Kidney (tissue), 13 donors: ENCODE measurements at regions not wholly inside any gene's neighbourhood (a gene's known extent, or its start where the extent isn't known, plus 50 kb on each side); places are given as distances from the start of the nearest gene placed in this dataset.

Experiments
- DNase-seq, 5 donors: peaks; one replicate each; pipeline ENCODE4 v3.0.0-alpha.2; 2013 to 2020
- FAIRE-seq: peaks from 2 replicates; lab custom pipeline; 2012; peaks lifted over from hg19 to GRCh38; lab: Jason Lieb, UNC
- H3K27ac ChIP-seq, 2 donors: one replicate each; pipeline ENCODE4 v1.7.0; 2013; ENCODE audit warnings: low read depth in 2 of 2, low read length in 2 of 2, inconsistent platforms in 1 of 2
- H3K27me3 ChIP-seq: one replicate; pipeline ENCODE4 v1.7.1; 2013; ENCODE audit warnings: low read length, inconsistent platforms; ENCODE audit not compliant: control insufficient read depth, insufficient read depth
- H3K36me3 ChIP-seq, 3 donors: one replicate each; pipeline versions ENCODE4 v1.7.0 to v1.7.1; 2013; ENCODE audit warnings: low read length in 3 of 3, control low read depth in 1 of 3, inconsistent platforms in 1 of 3; ENCODE audit not compliant: insufficient read depth in 3 of 3, control insufficient read depth in 2 of 3
- H3K4me1 ChIP-seq, 3 donors: one replicate each; pipeline versions ENCODE4 v1.7.0 to v1.7.1; 2013; ENCODE audit warnings: low read length in 3 of 3, inconsistent platforms in 1 of 3, low read depth in 1 of 3; ENCODE audit not compliant: control insufficient read depth in 2 of 3, insufficient read depth in 2 of 3
- H3K4me3 ChIP-seq, 3 donors: one replicate each; pipeline versions ENCODE4 v1.7.0 to v1.8.1; 2013; ENCODE audit warnings: low read length in 3 of 3, control low read depth in 1 of 3, inconsistent platforms in 1 of 3
- H3K9ac ChIP-seq, 3 donors: one replicate each; pipeline versions ENCODE4 v1.7.0 to v1.7.1; 2013; ENCODE audit warnings: low read length in 3 of 3, control low read depth in 1 of 3, inconsistent platforms in 1 of 3
- H3K9me3 ChIP-seq, 3 donors: one replicate each; pipeline versions ENCODE4 v1.7.0 to v1.7.1; 2013; ENCODE audit warnings: low read length in 3 of 3, control low read depth in 1 of 3, inconsistent platforms in 1 of 3; ENCODE audit not compliant: control insufficient read depth in 2 of 3, insufficient read depth in 1 of 3
- intact Hi-C: fragments of 100-400 bp; cut with DNase I; formaldehyde crosslinking; loops from one replicate; pipeline ENCODE4 v1.11.1; 2022
- TF ChIP-seq, protein P1 (sequence below): IDR thresholded peaks from 3 replicates; pipeline ENCODE4 v1.5.1; 2012; ENCODE audit warnings: mild to moderate bottlenecking, moderate library complexity, borderline replicate concordance; ENCODE audit not compliant: insufficient read depth; ENCODE audit errors: extremely low read depth
- donor health status: control.
- donor health status: control.
- donor health status: control.
- donor health status: control.
- donor health status: control.
- donor health status: DM: yes; HTN: yes; CAD: no.
- donor health status: Normal renal cell carcinoma (clear cell type).

DNA sequence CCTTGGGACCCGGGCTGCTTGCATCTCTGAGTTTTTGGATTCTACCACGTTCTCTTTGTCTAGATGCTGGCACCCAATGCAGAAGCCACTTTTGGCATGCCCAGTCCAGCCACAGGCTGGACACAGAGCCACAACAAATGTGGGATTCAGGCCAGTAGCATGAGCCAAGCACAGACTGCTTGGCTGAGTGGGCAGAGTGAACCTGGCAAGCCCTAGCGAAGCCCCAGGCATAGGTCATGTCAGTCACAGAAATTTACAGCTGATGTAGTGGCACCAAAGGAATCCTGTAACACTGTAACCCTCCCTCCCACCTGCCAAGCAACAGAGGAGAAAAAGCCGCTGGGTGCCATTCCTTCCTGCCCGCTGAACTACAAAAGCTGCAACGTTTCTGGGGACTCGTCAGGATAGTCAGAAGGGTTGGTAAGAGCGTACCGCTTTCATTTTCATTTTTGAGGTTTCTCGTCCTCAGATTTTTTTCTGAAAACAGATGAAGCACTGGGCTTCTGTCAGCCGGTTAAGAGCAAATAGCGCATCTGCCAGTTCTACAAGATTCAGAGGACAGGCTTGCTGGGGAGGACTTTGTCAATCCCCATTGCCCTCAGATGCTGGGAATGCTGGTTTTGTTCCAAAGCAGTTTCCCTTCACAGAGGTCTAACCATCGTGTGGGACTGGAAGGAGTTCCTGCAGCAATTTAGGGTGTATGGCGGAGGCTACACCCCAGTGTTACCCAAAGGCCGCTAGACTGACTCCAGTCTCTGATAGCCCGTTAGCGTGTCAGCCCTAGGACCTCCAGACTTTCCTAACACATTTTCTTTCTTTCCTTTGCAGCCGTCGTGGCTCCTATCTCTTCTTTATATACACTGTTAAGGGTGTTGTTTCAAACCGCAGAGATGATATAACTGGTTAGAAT is 399.0 kb downstream of the HTR1A start:
- Histone ChIP-seq H3K9ac (no peak overlapping the region), H3K27me3 (no peaks in the 10 kb centered on the region), H3K9me3 (peaks cover 0 to 12% (median 0%) of the 10 kb centered on the region in 3 donors), H3K36me3 (no peaks in the 10 kb centered on the region), H3K4me3 (no peak overlapping the region), H3K27ac (no peak overlapping the region), H3K4me1 (no peaks in the 10 kb centered on the region)
- DNase-seq (peak in 4 of 5 donors; percentile 12 to 16 (median 13)), FAIRE-seq (no peak)
- TF ChIP-seq, protein P1, sequence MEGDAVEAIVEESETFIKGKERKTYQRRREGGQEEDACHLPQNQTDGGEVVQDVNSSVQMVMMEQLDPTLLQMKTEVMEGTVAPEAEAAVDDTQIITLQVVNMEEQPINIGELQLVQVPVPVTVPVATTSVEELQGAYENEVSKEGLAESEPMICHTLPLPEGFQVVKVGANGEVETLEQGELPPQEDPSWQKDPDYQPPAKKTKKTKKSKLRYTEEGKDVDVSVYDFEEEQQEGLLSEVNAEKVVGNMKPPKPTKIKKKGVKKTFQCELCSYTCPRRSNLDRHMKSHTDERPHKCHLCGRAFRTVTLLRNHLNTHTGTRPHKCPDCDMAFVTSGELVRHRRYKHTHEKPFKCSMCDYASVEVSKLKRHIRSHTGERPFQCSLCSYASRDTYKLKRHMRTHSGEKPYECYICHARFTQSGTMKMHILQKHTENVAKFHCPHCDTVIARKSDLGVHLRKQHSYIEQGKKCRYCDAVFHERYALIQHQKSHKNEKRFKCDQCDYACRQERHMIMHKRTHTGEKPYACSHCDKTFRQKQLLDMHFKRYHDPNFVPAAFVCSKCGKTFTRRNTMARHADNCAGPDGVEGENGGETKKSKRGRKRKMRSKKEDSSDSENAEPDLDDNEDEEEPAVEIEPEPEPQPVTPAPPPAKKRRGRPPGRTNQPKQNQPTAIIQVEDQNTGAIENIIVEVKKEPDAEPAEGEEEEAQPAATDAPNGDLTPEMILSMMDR = no peak
- intact Hi-C loops = no loop called here

DNA sequence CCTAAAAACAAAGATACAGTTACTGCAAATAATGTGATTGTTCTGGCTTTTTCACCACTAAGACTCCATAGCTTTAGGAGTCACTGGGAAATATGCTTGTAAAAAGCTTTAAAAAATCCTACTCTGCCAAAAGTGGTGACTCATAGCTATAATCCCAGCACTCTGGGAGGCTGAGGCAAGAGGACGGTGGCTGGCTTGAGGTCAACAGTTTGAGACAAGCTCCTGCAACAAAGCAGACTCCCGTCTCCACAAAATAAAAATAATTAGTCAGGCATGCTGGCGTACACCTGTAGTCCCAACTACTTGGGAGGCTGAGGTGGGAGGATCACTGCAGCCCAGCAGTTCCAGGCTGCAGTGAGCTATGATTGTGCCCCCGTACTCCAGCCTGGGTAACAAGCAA is 406.4 kb downstream of the HTR1A start:
- H3K9me3 ChIP-seq = no peaks in the 10 kb centered on the region
- H3K4me3 ChIP-seq = no peak overlapping the region
- TF ChIP-seq, protein P1 = no peak
- DNase-seq (no peak), FAIRE-seq (no peak)
- H3K27ac ChIP-seq = no peak overlapping the region
- no peaks in the 10 kb centered on the region for H3K36me3 ChIP-seq
- H3K4me1 ChIP-seq = no peaks in the 10 kb centered on the region
- no peaks in the 10 kb centered on the region for H3K27me3 ChIP-seq
- intact Hi-C loops = no loop called here
- no peak overlapping the region for H3K9ac ChIP-seq

DNA sequence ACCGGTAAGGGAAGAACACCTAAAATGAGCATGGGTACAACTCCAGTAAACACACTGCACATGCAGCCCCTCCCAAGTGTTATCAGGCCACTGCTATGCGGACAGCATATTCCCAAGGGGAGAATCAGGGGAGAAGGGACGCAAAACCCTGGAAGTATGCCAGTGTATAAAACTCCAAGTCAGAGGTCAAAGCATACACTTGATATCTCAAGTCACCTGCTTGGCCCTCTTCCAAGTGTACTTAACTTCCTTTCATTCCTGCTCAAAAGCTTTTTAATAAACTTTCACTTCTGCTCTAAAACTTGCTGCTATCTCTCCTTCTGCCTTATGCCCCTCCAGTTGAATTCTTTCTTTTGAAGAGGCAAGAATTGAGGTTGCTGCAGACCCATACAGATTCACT is 408.1 kb downstream of the HTR1A start:
- no peak for FAIRE-seq
- peak in 2 of 5 donors; percentile 7 to 10 for DNase-seq

More for the DNA sequence above, 408.1 kb downstream of the HTR1A start:
- H3K36me3 ChIP-seq = no peaks in the 10 kb centered on the region
- H3K27me3 ChIP-seq = no peaks in the 10 kb centered on the region
- no peaks in the 10 kb centered on the region for H3K4me1 ChIP-seq
- no peak overlapping the region for H3K9ac ChIP-seq
- no peak overlapping the region for H3K4me3 ChIP-seq
- intact Hi-C loops = no loop called here
- H3K27ac ChIP-seq = no peak overlapping the region
- TF ChIP-seq, protein P1 = no peak
- no peaks in the 10 kb centered on the region for H3K9me3 ChIP-seq
